ENCODE measurements at regions not wholly inside any gene's neighbourhood (a gene's known extent, or its start where the extent isn't known, plus 50 kb on each side); places are given as distances from the start of the nearest gene placed in this dataset.

DNA sequence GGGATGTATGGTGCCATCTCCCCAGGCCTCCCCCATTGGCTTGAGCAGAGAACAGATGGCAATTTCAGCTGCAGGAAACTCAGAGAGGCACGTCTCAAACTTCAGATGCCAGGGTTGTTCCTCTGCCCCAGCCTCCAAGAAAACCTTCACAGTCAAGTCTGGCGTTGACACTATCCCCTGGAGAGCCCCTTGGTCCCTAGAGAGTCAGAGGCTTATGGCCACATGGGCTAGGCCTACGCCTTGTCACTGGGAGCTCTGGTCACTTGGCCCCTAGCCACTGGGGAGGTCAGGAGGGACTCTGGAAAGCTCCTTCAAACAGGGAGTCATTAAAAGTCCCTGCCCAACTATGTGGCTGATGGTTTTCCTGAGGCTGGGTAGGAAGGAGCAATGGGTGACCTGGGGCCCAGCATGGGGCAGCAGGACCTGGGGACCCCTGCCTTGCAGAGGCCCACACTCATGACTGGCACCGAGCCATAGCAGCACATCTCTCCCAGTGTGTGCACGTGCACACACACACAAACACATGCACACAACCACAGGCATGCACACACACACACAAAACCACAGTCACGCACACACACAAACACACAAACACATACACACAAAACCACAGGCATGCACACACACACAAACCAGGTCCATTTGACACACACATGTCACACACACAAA lies 144.2 kb downstream of the GADD45G start:
- DNase-seq, result no peak

DNA sequence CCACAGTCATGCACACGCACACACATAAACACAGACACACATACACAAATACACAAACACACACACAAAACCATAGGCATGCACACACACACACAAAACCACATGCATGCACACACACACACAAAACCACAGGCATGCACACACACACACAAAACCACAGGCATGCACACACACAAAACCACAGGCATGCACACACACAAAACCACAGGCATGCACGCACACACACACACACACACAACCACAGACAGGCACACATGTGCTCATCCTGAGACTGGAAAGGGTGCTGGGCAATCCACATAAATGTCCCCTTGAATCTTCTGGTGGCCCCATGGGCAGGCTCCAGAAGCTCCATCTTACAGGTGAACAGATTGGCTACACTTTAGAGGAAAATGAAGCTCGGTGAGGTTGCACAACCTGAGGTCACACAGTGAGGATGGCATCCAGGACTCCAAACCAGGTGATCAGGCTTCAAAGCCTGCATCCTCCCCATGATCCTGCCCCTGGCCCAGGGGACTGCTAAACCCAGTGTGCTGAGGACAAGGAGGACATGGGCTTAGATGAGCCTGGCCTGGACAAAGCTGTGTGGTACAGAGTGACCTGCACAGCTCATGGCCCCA lies 144.8 kb downstream of the GADD45G start:
- no peak for DNase-seq

DNA sequence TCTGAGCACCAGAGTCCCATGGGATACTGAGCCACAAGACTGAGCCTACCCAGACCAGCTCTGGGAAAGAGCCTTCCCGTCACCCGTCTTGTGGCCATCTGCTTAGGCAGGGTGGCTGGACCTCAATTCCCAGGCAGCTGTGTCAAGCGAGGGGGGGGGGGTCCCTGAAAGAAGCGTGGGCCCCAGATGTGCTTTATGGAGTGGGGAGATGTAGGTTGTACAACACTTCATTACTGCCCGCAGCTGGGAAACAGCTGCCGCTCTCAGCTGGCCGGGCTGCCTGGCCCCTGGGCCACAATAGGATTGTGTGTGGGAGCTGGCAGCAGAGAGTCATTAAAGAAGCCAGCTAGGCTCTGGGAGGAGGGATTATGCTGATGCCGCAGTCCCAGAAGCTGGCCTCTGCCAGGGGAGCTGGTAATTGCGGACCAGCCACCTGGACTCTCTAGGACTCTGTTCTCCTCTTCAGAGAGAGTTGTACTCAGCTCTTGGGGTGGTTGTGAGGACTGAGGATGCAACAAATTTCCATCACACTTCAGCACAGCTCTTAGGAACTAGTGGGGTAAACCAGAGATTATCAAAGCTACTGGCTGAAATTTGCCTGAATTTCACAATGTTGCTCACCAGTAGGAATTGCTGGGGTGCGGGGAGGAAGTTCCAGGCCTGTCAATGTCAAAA lies 145.4 kb downstream of the GADD45G start:
- DNase-seq, result no peak

DNA sequence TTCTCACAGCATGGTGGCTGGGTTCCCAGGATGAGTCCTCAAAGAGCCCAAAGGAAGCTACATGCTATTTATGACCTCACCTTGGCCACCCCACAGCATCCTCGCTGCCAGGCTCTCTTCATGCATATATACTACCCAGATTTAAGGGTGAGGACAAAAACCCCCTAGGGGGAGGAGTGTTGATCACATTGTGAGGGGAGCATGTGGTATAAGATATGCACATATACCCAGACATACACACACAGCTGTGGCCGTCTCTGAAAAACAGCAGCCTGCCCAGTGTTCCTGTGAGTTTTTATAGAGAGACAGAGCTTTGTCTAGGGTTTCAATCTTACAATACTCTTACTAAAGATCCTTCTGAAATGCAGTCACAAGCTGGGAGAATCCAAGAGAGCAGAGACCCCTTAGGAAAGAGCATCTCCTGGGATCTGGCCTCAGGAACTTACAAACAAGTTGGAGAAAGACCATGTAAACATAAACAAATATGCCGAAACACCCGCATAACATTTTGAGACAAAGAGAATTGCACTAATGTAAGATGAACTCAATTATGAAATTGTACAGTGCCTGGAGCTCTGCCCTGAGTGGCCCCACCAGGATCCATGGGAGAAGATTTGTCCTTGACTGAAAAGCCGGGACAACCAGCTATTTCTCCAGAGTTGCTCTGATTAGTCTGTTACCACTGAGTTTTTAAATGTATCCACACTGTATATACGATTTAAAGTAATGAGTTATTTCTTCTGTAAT lies 146.4 kb downstream of the GADD45G start:
- no peak for DNase-seq

DNA sequence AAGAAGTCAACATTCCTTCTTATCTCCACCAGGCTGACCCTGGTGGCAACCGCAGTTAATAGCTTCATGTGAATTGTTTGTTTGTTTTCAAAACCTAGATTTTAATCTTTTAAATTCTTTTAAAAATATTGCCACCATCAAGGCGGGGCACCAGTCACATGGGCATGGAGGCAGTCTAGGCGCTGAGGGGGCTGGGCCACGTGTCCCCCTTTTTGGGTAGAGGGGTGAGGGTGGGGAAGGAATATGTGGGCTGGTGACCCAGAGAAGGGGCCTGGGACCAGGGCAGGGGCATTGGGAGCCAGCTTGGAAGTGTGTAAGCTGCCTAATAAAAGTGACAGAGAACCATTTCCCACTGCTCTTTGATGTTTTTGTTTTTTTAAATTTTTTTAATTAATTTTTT lies 147.3 kb downstream of the GADD45G start:
- DNase-seq, result no peak

DNA sequence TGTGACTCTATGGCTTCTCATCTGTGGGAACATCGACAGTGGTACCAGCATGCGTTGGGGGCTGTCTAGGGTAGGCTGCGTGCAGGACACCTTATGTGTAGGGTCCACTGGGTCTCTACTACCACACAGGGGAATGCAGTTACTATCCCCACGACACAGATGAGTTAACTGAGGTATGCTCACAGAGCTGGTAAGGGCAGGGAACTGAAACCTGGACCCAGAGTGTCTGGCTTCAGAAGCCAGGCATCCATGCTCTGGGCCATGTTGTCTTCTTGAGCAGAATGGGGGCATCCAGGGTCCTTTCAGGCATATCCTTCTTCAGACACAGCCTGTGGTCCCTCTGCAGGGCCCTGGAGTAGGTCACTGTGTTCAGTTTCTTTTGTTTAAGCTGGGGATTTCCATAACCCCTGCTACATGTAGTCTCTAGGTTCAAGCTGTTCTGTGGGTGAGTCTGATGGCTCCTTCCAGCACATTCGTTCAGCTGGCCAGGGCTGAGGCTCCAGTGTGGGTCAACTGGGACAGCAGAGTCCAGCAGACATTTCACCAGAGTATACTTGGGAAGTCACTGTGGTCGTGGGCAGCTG lies 148.8 kb downstream of the GADD45G start:
- no peak for DNase-seq

DNA sequence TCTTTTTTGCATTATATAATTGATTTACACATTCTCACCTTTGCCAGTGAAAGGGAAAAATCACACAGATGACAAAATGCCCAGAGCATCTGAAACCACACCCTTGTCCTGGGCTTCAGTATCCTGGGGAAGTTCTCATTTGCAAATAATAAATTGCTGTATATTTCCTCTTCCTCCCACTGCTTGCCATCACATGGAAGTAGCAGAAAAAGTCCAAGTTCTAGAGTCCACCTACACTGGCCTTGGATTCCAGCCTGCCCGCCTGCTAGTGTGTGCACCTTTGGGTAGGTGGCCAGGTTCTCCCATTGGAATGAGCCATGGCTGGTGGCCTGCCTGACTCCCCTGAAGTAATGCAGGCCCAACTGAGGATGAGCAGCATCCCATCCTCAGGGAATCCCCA lies 149.4 kb downstream of the GADD45G start:
- no peak for DNase-seq

DNA sequence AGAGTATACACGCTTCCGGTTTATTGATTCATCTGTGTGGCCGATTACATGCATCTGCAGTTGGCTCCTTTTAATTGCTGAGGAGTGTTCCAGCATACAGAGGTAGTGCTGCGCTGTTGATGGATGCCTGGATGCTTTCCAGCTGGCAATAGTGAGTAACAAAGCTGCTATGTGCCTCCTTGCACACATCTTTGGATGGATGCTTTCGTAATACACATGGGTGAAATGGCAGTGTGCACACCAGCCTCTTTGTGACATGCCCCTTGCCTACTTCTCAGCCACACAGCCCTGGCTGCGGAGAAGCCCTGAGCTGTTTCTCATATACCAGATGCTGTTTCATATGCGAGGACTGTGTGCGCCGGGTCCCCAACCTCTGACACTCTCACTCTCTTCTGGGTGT lies 151.0 kb downstream of the GADD45G start:
- peak; percentile 4 for DNase-seq

DNA sequence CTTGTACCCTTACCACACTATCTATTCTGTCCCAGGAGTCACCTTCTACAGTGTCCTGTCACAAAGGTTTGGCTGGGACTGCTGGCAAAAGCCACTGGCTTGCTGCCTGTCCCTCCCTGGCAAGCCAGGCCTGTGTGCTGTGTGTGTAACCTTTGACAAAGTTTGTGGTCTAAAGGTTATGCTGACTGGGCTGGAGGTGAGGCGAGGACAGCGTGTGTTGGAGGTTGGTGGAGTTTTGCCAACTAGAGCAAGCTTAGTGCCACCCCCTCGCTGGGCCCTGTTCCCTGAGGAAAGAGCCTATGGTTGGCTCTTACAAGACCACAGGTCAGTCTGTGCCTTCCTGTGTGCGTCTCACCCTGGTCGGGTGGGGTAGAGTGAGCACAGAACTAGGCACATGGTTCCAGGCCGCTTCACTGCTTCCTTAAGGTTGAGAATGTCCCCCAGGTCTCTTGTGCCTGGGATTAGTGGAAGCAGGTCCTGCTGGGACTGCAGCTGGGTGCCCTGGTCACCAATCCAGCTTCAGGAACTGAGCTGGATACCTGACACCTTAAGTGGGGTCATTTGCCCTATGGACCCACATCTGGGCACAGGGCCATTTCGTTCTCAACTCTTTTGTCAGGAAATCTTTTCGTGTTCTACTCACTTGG lies 152.2 kb downstream of the GADD45G start:
- DNase-seq, result no peak

DNA sequence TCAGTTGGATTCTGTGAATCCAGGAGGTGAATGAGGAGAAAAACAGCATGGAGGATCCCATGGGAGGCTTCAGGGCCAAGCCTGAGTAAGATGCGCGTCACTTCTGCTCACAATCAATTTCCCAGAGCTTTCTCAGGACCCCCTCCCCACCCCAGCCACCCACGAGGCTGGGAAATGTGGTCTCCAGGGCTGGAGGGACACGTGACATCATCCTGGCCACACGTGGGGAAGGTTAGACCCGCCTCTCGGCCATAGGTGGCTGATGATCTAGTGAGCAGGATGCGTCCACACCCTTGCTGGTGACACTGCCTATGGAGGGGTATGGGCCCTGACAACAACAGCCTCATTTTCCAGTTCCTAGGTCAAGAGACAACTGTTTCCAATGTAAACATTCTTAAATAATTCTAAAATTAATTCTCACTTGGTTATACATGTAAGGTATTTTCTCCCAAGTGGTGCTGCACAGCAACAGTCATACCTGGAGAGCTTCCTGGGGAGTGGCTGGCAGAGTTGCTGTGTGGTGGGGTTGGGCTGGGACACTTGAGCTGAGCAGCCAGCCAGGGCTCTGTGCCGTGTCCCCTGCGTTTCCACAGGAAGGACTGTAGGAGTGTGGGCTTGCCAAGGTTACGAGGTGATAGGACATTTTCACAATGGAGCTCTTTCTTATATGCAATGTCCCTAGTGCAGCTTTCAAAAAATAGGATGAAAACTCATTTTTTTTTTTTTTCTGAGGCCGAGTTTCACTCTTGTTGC lies 153.1 kb downstream of the GADD45G start:
- DNase-seq, result no peak

DNA sequence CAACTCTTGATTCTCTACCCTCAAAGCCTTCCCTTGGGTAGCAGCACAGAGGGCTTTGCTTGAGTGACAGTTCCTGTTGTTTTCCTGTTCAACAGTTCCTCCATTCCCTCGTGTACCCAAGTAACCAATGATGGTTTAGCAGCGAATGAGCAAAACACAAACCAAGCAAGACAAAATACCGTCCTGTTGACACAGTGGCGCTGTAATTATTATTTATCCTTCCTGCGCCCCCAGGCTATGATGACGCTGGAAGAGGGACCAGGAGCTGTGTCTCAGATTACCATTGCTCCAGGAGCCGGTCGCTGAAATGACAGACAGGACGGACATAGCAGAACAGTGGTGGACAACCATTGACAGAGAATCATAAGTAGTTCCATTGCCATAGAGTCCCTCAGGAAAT lies 154.8 kb downstream of the GADD45G start:
- DNase-seq, result no peak

DNA sequence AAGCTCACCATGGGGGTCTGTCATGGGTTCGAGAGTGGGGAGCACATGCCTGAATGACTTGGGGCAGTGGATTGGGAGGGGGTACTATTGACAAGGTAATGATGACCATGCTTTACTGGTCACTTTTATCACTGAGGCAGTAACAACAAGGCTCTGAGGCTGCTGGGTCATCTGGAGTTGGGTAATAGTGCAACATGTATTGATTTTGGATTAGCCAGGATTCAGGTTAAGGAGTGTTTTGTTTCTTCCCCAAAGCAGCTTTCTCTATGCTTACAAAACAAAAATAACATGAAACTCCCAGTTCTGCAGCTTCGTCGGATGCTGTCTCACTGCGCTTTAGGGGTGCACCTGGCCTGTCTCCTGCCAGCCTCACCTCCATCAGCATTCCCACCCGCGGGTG lies 155.3 kb downstream of the GADD45G start:
- DNase-seq, result no peak

DNA sequence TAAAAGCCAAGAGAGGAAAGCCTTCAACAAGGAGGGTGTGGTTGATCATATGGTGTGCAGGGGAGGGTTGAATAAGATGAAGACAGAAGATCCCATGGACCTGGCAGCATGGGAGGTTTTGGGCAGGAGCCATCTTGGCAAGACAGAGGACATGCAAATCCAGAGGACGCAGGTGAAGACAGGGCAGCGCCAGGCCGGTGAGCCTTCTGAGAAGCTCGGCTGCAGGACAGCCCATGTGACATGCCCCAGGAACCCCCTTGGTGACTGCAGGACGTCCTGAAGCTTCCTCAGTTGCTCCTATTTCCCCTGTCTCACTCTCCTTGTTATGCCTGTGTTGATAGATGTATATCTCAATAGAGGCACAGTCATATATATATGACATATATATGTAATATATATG lies 159.4 kb downstream of the GADD45G start:
- DNase-seq, result no peak

DNA sequence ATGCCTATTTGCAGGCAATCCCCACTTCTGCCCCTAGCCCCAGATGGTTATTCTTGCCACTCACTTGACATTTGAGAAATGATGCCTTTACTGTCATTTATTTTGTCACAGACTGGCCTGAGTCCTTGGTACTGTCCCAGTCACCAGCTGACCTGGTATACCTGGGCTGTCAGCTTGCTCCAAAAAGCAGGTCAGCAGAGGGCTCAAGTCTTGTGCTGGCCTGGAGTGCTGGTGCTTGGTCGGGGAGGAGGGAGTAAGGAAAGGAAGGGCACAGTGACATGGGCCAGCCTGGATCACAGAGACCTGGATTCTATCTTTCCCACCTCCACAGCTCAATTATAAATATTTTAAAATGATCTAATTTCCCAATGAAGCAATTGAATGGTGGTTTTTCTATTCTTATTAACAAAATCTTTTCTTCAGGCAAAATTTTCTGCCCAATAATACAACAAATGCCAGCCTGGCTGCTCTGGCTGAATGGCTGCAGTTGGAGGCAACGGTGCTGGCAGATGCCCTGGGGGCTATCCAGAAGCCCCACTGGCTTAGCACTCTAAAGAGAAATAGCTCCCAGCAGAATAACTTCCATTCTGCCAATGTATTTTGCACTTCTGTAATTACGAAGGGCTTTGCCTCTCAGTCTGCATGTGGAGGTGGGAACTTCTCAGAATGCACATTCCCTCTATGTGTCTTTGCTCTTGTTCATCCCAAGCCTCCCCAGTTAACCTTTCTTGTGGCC lies 160.6 kb downstream of the GADD45G start:
- no peak for DNase-seq

DNA sequence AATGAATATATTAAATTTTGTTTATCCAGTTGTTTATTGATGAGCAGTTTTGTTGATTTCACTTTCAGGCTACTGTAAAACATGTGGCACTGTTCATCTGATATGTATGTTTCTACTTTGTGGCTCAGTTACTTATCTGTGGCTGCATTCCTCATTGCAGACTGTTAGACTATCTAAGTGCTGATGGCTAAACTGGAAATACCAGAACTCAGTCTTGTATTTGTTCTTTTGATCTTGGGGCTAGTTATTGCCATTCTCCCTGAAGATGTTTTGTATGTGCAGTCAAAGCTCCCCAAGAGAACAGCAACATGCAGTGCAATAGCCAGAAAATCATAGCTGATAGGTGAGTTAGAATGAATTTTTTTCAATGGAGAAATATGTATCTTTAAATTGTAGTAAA lies 162.2 kb downstream of the GADD45G start:
- no peak for DNase-seq

DNA sequence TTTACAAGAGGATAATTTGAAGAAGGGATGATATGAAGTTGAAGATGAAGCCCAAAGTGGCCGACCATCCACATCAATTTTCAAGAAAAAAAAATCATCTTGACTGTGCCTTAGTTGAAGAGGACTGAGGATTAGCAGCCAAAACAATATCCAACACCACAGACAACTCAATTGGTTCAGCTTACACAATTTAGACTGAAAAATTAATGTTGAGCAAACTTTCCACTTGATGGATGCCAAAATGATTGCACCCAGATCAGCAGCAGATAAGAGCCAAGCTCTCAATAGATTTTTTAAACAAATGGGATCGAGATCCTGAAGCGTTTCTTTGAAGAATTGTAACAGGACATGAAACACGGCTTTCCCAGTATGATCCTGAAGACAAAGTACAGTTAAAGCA lies 163.2 kb downstream of the GADD45G start:
- no peak for DNase-seq

DNA sequence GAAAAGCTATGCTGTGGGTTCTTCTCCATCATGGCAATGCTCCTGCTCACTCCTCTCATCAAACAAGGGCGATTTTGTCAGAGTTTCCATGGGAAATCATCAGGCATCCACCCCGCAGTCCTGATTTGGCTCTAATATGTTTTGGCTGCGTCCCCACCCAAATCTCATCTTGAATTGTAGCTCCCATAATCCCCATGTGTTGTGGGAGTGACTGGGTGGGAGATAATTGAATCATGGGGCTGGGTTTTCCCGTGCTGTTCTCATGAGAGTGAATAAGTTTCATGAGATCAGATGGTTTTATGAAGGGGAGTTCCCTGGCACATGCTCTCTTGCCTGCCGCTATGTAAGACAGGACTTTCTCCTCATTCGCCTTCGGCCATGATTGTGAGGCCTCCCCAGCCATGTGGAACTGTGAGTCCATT lies 163.8 kb downstream of the GADD45G start:
- no peak for DNase-seq

DNA sequence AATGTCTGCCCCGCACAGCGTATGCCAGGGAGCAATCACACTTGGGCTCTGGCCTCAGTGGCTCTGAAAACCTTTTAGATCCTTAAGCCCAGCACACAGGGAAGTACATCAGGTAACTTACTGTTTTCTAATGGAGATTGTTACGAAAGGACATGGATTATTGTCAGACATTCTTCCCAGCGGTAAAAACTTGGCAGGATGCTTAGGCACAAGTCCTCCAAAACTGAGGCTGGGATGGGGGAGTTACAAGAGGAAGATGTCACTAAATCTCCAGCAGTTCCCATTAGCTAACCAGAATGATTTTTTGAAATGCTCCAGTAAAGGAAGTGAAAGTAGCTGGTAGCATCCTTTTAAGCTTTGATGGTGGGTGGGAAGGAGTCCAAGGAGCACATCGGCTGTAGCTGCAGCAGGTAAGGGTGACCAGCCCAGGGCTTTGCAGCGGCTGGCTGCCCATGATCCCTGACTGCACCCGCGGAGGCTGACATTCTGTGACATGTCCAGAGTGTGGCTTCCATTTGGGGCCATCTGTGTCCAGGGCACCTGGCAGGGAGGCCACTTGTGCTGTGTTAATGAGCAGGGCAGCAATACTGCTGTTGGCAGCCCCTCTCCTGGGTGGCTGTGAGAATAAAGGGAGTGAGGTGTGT lies 165.8 kb downstream of the GADD45G start:
- DNase-seq, result no peak

DNA sequence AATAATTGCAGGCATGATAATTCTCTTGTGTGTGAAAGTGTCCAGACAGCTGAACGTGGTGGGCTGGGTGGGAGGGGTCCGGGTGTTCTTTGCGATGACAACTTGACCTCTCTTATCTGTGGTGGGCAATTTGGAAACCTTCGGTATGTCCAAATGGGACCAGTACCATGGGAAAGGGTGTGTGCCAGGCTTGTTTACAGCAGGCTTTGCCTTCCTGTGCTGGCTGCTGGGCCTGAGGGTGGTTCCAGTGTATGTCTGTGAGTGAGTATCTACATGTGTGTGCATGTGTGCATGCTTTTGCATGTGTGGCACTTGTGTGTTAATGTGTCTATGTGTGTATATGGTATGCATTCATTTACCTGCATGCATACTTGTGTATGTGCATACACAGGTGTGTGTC lies 166.4 kb downstream of the GADD45G start:
- no peak for DNase-seq

DNA sequence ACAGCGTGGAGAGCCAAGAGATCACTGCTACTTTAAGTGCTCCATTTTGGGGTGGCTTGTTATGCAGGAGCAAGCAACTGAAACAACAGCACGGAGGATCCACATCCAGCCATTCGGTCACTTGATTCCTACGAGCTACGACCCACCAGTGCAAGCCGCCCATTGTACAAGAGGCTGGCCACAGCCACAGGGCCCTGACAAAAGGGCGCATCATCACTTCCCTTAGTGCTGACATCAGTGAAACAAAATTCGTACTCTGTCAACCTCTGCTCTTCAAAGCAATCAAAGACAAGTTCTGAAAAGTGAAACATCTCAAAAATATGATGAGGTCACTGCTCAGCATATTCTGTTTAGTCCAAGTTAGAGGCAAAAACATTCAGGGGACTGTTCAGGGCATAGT lies 168.4 kb downstream of the GADD45G start:
- DNase-seq, result no peak

DNA sequence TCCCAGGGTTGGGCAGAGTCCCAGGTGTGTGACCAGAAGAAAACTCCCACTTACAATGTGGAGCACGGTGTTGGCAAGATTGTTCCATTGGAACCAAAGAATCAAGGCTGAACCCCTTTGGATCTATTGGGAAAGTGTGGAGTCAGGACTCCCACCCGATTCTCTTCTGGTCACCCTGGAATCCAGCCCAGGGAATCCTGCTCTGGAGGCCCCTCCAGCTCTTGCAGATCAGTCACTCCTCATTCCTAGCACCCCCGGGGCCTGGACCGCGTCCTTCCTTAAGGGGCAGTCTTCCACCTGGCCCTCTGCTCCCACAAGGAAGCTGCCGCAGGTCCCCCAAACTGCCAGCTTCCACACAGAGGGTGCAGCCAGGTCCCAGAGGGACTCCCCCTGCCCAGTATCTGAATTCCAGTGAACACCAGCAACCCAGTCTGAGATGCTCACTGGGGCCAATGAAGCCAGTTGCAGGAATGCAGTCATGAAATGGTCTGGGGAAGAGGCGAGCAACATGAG lies 170.1 kb downstream of the GADD45G start:
- no peak for DNase-seq

Measured in kidney glomerular epithelial cell (primary cell).